ENCODE measurements at regions not wholly inside any gene's neighbourhood (a gene's known extent, or its start where the extent isn't known, plus 50 kb on each side); places are given as distances from the start of the nearest gene placed in this dataset.

DNA sequence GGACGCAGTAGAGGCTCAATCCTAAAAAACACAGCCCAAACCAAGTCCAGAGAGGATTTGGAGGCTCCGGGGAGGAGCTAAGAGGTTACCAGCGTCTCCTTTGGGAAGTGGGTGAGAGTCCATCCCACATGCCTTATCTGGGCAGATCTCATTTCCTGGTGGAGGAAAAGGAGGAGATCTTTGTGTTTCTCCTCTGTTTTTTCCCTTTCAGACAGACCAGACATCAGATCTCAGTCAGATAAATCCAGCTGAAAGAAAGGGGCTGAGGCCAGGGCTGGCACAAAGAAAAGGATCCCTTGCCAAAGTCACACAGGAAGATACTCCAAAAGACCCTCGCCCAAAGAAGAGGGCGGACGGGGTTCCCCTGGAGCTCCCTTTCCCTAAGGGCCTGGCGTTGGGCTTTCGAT, 58.3 kb upstream of the COMTD1 start:
- DNase-seq = no peak

DNA sequence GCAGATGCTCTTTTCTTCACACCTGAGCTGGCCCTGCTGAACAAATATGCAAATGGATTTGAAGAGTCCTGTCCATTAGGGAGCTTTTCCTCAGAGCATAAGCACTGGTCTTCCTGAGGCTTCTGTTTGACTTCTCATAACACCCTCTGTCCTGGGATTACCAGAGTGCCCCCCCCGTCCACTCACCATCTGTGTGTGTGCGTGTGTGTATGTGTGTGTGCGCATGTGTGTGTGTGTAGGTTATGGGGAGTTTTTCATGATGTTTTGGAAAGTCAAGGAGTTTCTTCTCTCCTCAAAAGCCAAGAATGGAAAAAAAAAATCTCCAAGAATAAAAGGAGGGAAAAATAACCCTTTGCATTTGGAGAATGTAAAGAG, 57.7 kb upstream of the COMTD1 start:
- no peak for DNase-seq

DNA sequence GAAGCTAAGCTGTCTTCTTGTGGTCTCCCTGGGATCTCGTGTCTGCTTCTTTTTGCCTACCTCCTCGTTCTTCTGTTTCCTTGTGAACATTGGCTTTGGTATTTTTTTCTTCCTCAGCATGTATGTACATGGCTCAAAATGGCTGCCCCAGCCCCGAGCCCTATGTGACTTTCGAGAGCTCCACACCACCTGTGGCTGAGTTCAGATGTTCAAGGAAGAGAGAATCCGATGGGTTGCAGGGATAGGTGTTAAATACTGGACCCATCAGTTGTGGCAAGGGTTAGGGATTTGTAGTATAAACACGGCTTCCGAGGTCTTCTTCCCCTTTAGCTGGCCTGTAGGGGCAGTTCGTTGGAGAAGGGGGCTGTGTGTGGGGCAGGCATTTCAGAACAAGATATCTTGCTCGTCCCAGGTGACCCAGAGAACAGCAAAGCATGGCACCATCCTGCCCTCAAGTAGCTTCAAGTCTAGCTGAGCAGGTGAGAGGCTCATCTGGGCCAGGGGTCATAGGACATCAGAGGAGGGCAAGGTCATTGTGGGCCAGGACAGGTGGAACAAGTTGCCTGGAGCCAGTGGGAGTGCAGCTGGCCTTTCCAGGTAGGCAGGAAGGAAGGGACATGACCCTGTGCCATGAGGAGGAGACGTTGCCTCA, 57.2 kb upstream of the COMTD1 start:
- no peak for DNase-seq

DNA sequence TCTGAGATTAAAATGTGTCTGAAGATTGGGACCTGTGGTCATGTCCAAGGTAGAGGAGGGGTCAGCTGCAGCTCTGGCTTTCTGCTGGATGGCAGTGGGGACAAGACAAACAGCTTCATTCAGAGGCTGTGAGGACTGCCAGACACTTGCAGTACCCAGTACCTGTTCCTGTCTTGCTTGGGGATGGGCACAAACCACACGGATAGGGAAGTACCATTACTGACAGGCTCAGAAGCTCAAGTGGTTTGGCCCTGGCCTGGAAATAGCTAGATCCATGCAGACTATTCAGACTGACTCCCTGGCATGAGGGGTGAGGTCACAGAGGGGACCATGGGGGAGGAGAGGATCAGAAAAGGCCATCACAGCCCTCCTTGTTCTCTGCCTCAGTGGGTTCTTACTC, 56.0 kb upstream of the COMTD1 start:
- no peak for DNase-seq

DNA sequence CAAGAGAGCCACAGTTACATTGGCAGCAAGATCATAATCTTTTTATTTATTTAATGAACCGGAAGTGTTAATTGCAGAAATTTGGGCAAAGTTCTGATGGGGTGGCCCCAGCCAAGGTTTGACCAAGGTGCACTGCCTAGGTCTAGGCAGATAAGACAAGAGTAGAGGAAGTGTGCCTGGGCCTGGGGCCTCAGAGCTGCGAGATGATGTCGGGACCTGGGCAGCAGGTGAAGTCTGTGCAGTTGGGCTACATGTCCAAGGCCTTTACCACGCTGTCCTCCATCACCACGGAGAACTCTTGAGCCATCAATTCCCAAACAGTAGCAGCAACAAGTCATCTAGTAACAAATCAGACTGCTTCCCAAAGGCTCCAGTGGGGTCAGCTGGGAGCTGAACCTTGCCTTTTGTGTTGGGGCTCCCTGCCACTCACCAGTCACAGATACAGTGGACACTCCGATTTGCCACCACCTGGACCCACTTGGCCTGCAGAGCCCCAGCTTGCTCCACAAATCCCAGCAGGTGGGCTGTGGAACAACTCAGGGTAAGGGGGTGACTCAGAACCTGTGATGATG, 52.5 kb upstream of the COMTD1 start:
- DNase-seq = no peak

DNA sequence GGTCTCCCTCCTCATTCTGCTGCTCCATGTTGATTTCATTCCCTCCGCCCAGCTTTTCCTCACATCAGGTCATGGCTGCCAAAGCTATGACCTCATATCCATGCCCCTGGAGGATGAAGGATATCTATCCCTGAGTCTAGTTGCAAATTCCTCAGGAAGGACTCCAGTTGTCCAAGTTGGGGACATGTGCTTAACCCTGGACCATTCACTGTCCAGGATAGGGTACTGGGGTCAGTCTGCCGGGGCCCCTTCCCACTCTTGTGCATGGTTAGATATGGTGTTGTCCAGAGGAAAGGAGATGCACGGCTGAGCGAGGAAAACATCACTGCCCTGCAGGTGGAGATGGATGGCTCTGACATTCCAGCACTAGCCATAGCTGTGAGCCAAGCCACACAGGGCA, 51.9 kb upstream of the COMTD1 start:
- no peak for DNase-seq

DNA sequence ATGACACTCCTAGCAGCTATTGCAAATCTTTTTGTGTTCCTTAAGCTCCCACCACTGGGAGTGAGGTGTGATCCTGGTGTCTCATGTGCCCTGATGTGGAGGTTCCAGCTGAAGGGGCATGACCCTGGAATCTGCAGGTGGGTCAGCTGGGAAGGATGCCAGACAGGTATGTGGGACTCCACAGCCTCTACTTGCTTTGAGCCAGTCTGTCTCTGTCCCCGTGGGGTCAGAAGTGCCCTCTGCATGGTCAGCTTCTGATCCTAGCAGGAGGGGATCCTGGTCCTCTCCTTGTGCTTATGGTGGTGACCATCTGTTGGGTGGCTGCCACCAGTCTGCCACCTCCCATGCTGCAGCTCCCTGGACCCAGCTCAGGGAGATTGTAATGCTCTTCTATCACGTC, 51.1 kb upstream of the COMTD1 start:
- DNase-seq = no peak
